ENCODE measurements at regions not wholly inside any gene's neighbourhood (a gene's known extent, or its start where the extent isn't known, plus 50 kb on each side); places are given as distances from the start of the nearest gene placed in this dataset.
"Not testable (repeated sequence)": the region's sequence is repeated elsewhere in the genome, so short reads cannot be mapped to it uniquely, and the experiment has no call there.

- TF ChIP-seq, protein P1, sequence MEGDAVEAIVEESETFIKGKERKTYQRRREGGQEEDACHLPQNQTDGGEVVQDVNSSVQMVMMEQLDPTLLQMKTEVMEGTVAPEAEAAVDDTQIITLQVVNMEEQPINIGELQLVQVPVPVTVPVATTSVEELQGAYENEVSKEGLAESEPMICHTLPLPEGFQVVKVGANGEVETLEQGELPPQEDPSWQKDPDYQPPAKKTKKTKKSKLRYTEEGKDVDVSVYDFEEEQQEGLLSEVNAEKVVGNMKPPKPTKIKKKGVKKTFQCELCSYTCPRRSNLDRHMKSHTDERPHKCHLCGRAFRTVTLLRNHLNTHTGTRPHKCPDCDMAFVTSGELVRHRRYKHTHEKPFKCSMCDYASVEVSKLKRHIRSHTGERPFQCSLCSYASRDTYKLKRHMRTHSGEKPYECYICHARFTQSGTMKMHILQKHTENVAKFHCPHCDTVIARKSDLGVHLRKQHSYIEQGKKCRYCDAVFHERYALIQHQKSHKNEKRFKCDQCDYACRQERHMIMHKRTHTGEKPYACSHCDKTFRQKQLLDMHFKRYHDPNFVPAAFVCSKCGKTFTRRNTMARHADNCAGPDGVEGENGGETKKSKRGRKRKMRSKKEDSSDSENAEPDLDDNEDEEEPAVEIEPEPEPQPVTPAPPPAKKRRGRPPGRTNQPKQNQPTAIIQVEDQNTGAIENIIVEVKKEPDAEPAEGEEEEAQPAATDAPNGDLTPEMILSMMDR (conservative IDR thresholded peaks at IDR 0.05; ENCODE audit: low read depth, low read length): no peak
- no peak overlapping the region for H3K4me3 ChIP-seq (ENCODE audit: low read length)
- no peak for DNase-seq (ENCODE audit: low read depth)
Measured at GRCh38 chr4:152064282-152064681, 303.5 kb upstream of the GATB start.

- H3K4me3 ChIP-seq (ENCODE audit: low read length): no peak overlapping the region
- TF ChIP-seq, protein P1 (conservative IDR thresholded peaks at IDR 0.05; ENCODE audit: low read depth, low read length): no peak
- DNase-seq (ENCODE audit: low read depth): no peak
Measured at GRCh38 chr4:152063621-152064240, 302.9 kb upstream of the GATB start.

GRCh38 chr4:152062936-152063620, 302.3 kb upstream of the GATB start:
- TF ChIP-seq, protein P1 (conservative IDR thresholded peaks at IDR 0.05; ENCODE audit: low read depth, low read length): no peak
- H3K4me3 ChIP-seq (ENCODE audit: low read length): no peak overlapping the region
- DNase-seq (ENCODE audit: low read depth): no peak

- no peak overlapping the region for H3K4me3 ChIP-seq (ENCODE audit: low read length)
- TF ChIP-seq, protein P1 (conservative IDR thresholded peaks at IDR 0.05; ENCODE audit: low read depth, low read length): no peak
- no peak for DNase-seq (ENCODE audit: low read depth)
Measured at GRCh38 chr4:152054731-152055130, 293.9 kb upstream of the GATB start.

DNA sequence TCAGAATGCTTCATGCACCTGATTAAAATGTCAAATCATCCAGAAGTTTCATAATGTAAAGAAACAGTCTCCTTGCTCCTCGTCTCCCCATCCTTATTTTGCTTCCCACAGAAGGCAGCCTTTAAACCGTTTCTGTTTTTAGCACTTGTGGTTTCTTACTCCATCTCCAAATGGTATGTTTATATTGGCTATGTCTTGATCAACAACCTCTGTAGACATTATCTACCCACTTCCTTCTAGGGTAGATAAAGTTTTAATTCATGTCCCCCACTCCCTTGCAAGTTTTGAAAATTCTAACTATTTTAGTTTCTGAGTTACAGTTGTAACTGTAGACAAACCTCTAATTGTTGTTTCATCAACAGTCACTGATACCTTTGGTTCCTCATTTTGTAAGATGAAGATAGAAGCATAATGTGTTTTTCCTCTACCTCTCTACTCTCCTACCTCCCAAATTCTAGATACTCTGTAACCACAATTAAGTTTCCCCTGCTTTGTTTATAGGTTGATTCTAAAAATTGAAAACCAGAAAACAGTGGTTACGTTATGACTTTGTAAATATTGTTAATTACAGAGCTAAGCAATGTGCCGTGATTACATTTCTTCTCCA, 291.7 kb upstream of the GATB start:
- TF ChIP-seq, protein P1 (conservative IDR thresholded peaks at IDR 0.05; ENCODE audit: low read depth, low read length): no peak
- no peak for DNase-seq (ENCODE audit: low read depth)
- no peak overlapping the region for H3K4me3 ChIP-seq (ENCODE audit: low read length)

- not testable (repeated sequence) for H3K4me3 ChIP-seq (ENCODE audit: low read length)
Measured at GRCh38 chr4:152051332-152051731, 290.5 kb upstream of the GATB start.

DNA sequence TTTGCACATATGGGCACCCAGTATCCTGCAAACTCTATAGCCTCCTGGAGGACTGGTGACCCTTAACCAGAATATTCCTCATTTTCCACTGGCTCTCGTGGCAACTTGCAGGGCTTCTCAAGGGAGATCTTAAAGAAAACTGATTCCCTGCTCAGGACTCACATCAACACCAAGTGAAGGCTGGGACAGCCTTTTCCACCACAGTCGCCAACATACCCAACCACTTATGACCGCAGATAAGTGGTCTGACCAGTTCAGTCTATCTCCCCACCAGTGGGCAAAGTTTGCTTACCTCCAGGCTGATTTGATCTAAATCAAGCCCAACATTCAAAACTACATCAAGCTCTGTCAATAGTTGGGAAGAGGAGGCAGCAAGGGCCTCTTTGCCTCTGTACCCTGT, 289.3 kb upstream of the GATB start:
- TF ChIP-seq, protein P1 (conservative IDR thresholded peaks at IDR 0.05; ENCODE audit: low read depth, low read length): no peak
- no peak for DNase-seq (ENCODE audit: low read depth)
- no peak overlapping the region for H3K4me3 ChIP-seq (ENCODE audit: low read length)

More at GRCh38 chr4:152051332-152051731, 290.5 kb upstream of the GATB start:
- not testable (repeated sequence) for DNase-seq (ENCODE audit: low read depth)

Data from retinal pigment epithelial cell (primary cell).